HEK293 (cell line): ENCODE measurements at regions not wholly inside any gene's neighbourhood (a gene's known extent, or its start where the extent isn't known, plus 50 kb on each side); places are given as distances from the start of the nearest gene placed in this dataset.

ENCODE experiments used
- CTCF ChIA-PET: fragments of 350-600 bp; formaldehyde crosslinking; extraction: SDS; loops from one replicate; lab custom pipeline; 2021; ENCODE audit warnings: antibody characterized with exemption; lab: Yijun Ruan, JAX
- POLR2A ChIA-PET: fragments of 300-600 bp; formaldehyde crosslinking; extraction: SDS; loops from one replicate; lab custom pipeline; 2020; ENCODE audit warnings: antibody characterized with exemption, inconsistent platforms; lab: Yijun Ruan, JAX
- H3K27ac ChIP-seq: fragments of 200-500 bp; sonication (Bioruptor generic); 2 replicates; pipeline ENCODE4 v1.5.1; 2014; ENCODE audit warnings: low read depth, low read length, control low read depth, inconsistent platforms; ENCODE audit errors: extremely low read depth
- H3K36me3 ChIP-seq, 2 experiments: fragments of 200-500 bp in 1 of 2; sonication (Bioruptor generic) in 1 of 2; 1 replicate in 1 of 2; 2 replicates in 1 of 2; pipeline ENCODE4 v1.5.1; 2014 to 2017; ENCODE audit warnings: inconsistent platforms in 2 of 2, low read length in 2 of 2; ENCODE audit not compliant: control insufficient read depth in 2 of 2, insufficient read depth in 1 of 2
- H3K4me1 ChIP-seq: fragments of 200-500 bp; sonication (Bioruptor generic); 2 replicates; pipeline ENCODE4 v1.5.1; 2014; ENCODE audit warnings: mild to moderate bottlenecking, low read length, inconsistent platforms; ENCODE audit not compliant: control insufficient read depth, insufficient read depth
- H3K4me3 ChIP-seq: 2 replicates; pipeline ENCODE4 v1.5.1; 2011; ENCODE audit warnings: low read depth, mild to moderate bottlenecking, control low read depth, low read length, moderate library complexity
- H3K9me3 ChIP-seq: fragments of 200-500 bp; sonication (Bioruptor generic); 2 replicates; pipeline ENCODE4 v1.5.1; 2014; ENCODE audit warnings: low read depth, low read length, inconsistent platforms; ENCODE audit not compliant: control insufficient read depth, insufficient read depth
- PATZ1 ChIP-seq: fragments of 450-650 bp; formaldehyde crosslinking; IDR thresholded peaks from 2 replicates; pipeline ENCODE4 v1.5.1; 2016; ENCODE audit warnings: missing biosample characterization, missing genetic modification characterization
- REPIN1 ChIP-seq: fragments of 450-650 bp; formaldehyde crosslinking; IDR thresholded peaks from 2 replicates; pipeline ENCODE4 v1.5.1; 2017; ENCODE audit warnings: missing biosample characterization, missing genetic modification characterization, low read depth
- SCRT1 ChIP-seq: fragments of 450-650 bp; formaldehyde crosslinking; IDR thresholded peaks from 2 replicates; pipeline ENCODE4 v1.5.1; 2016; ENCODE audit warnings: missing biosample characterization, missing genetic modification characterization, borderline replicate concordance
- ZBTB10 ChIP-seq: fragments of 450-650 bp; formaldehyde crosslinking; IDR thresholded peaks from 2 replicates; pipeline ENCODE4 v1.5.1; 2016; ENCODE audit warnings: missing biosample characterization, missing genetic modification characterization
- ZBTB49 ChIP-seq: fragments of 450-650 bp; formaldehyde crosslinking; IDR thresholded peaks from 2 replicates; pipeline ENCODE4 v1.5.1; 2016; ENCODE audit warnings: missing biosample characterization, missing genetic modification characterization, low read depth
- ZFHX2 ChIP-seq: fragments of 450-650 bp; formaldehyde crosslinking; conservative IDR thresholded peaks from 2 replicates; pipeline ENCODE4 v1.5.1; 2016; ENCODE audit warnings: missing biosample characterization, missing genetic modification characterization
- ZNF114 ChIP-seq: fragments of 450-650 bp; formaldehyde crosslinking; IDR thresholded peaks from 2 replicates; pipeline ENCODE4 v1.5.0; 2017; ENCODE audit warnings: missing biosample characterization, missing genetic modification characterization
- ZNF148 ChIP-seq: fragments of 450-650 bp; formaldehyde crosslinking; IDR thresholded peaks from 2 replicates; pipeline ENCODE4 v1.5.0; 2017; ENCODE audit warnings: missing biosample characterization, missing genetic modification characterization, borderline replicate concordance
- ZNF155 ChIP-seq: fragments of 450-650 bp; formaldehyde crosslinking; IDR thresholded peaks from 2 replicates; pipeline ENCODE4 v1.5.1; 2016; ENCODE audit warnings: missing biosample characterization, missing genetic modification characterization
- ZNF214 ChIP-seq: fragments of 450-650 bp; formaldehyde crosslinking; IDR thresholded peaks from 2 replicates; pipeline ENCODE4 v1.5.1; 2017; ENCODE audit warnings: missing biosample characterization, mild to moderate bottlenecking, missing genetic modification characterization, borderline replicate concordance
- ZNF37A ChIP-seq: fragments of 450-650 bp; IDR thresholded peaks from 2 replicates; pipeline ENCODE4 v1.5.1; 2018; ENCODE audit warnings: missing biosample characterization, missing genetic modification characterization
- ZNF404 ChIP-seq: fragments of 450-650 bp; formaldehyde crosslinking; IDR thresholded peaks from 2 replicates; pipeline ENCODE4 v1.5.1; 2017; ENCODE audit warnings: missing biosample characterization, missing genetic modification characterization
- ZNF423 ChIP-seq: fragments of 450-650 bp; formaldehyde crosslinking; IDR thresholded peaks from 2 replicates; pipeline ENCODE4 v1.5.1; 2016; ENCODE audit warnings: missing biosample characterization, missing genetic modification characterization
- ZNF585B ChIP-seq: fragments of 450-650 bp; formaldehyde crosslinking; IDR thresholded peaks from 2 replicates; pipeline ENCODE4 v1.5.1; 2016; ENCODE audit warnings: missing biosample characterization, missing genetic modification characterization
- ZNF768 ChIP-seq: fragments of 450-650 bp; formaldehyde crosslinking; IDR thresholded peaks from 2 replicates; pipeline ENCODE4 v1.5.1; 2018; ENCODE audit warnings: missing biosample characterization, mild to moderate bottlenecking, missing genetic modification characterization
- ZNF777 ChIP-seq: fragments of 450-650 bp; formaldehyde crosslinking; IDR thresholded peaks from 2 replicates; pipeline ENCODE4 v1.5.1; 2017; ENCODE audit warnings: missing biosample characterization, missing genetic modification characterization, borderline replicate concordance
- ZNF837 ChIP-seq: fragments of 450-650 bp; formaldehyde crosslinking; IDR thresholded peaks from 2 replicates; pipeline ENCODE4 v1.5.1; 2016; ENCODE audit warnings: missing biosample characterization, missing genetic modification characterization
- ZSCAN18 ChIP-seq: fragments of 450-650 bp; formaldehyde crosslinking; IDR thresholded peaks from 2 replicates; pipeline ENCODE4 v1.5.1; 2016; ENCODE audit warnings: missing biosample characterization, missing genetic modification characterization

- no peak for TF ChIP-seq ZBTB10 (tag by site-specific recombination)
- no peak for TF ChIP-seq SCRT1 (tag by site-specific recombination)
- no peak for TF ChIP-seq ZNF837 (tag by site-specific recombination)
- no peak for TF ChIP-seq ZNF148
- no peak for TF ChIP-seq ZNF423 (tag by site-specific recombination)
- no peak for TF ChIP-seq PATZ1
- TF ChIP-seq ZNF114 (tag by site-specific recombination), result no peak
Measured at GRCh38 chr7:50227726-50228125, 76.8 kb upstream of the IKZF1 start (continued).

- Histone ChIP-seq H3K27ac (no peak overlapping the region), H3K36me3 (no peaks in the 10 kb centered on the region), H3K9me3 (no peaks in the 10 kb centered on the region), H3K4me3 (no peak overlapping the region), H3K4me1 (no peaks in the 10 kb centered on the region)
- ChIA-PET CTCF (interaction anchor here (0.5 to 0.6 kb wide), 2 partner anchors 9 to 21 kb away, joined by 3 read pairs; no protein-coding TSS in a partner anchor), POLR2A (no interaction called here)
- TF ChIP-seq ZNF37A (tag by site-specific recombination) (no peak), ZNF404 (no peak), ZNF585B (tag by site-specific recombination) (no peak), ZNF214 (tag by site-specific recombination) (no peak)
Measured at GRCh38 chr7:50226669-50227068, 77.8 kb upstream of the IKZF1 start.

GRCh38 chr7:50226145-50226544, 78.4 kb upstream of the IKZF1 start:
- no peaks in the 10 kb centered on the region for H3K9me3 ChIP-seq
- ChIA-PET POLR2A (no interaction called here), CTCF (no interaction called here)
- no peaks in the 10 kb centered on the region for H3K4me1 ChIP-seq
- H3K36me3 ChIP-seq, result no peaks in the 10 kb centered on the region
- no peak overlapping the region for H3K27ac ChIP-seq
- no peak overlapping the region for H3K4me3 ChIP-seq
- TF ChIP-seq ZNF155 (tag by site-specific recombination), result no peak
- no peak for TF ChIP-seq PATZ1
- no peak for TF ChIP-seq ZFHX2
- no peak for TF ChIP-seq ZNF777
- TF ChIP-seq ZNF768 (tag by site-specific recombination), result no peak
- TF ChIP-seq ZSCAN18, result no peak
- TF ChIP-seq REPIN1 (tag by site-specific recombination), result no peak
- no peak for TF ChIP-seq ZBTB49 (tag by site-specific recombination)
